ENCODE measurements at regions not wholly inside any gene's neighbourhood (a gene's known extent, or its start where the extent isn't known, plus 50 kb on each side); places are given as distances from the start of the nearest gene placed in this dataset.

- no peak overlapping the region for H3K4me3 ChIP-seq
- intact Hi-C loops (cut with DNase I; ENCODE audit: low total_unique reads): no loop called here
- TF ChIP-seq CTCF (IDR thresholded peaks at IDR 0.05) (no peak), POLR2AphosphoS5 (IDR thresholded peaks at IDR 0.05) (no peak), POLR2A (IDR thresholded peaks at IDR 0.05) (no peak), EP300 (IDR thresholded peaks at IDR 0.05) (no peak)
- H3K27ac ChIP-seq: no peak overlapping the region
- H3K27me3 ChIP-seq: no peaks in the 10 kb centered on the region
- 82 to 92% (median 89%) methylated on average over 2 of the region's 2 CpGs for whole genome bisulfite sequencing, 5 donors
- no peaks in the 10 kb centered on the region for H3K9me3 ChIP-seq
- DNase-seq: no peak
- H3K4me1 ChIP-seq: no peaks in the 10 kb centered on the region
- no peaks in the 10 kb centered on the region for H3K36me3 ChIP-seq
Observed at GRCh38 chr4:4605849-4606248, 64.0 kb upstream of the STX18 start.

- no peaks in the 10 kb centered on the region for H3K4me1 ChIP-seq
- 70 to 81% (median 76%) methylated on average over 5 of the region's 5 CpGs for WGBS, 5 donors
- H3K4me3 ChIP-seq: no peak overlapping the region
- no peak overlapping the region for H3K27ac ChIP-seq
- TF ChIP-seq EP300 (IDR thresholded peaks at IDR 0.05): no peak
- TF ChIP-seq POLR2A (IDR thresholded peaks at IDR 0.05): no peak
- no peak for TF ChIP-seq POLR2AphosphoS5 (IDR thresholded peaks at IDR 0.05)
- no peak for TF ChIP-seq CTCF (IDR thresholded peaks at IDR 0.05)
- intact Hi-C loops (cut with DNase I; ENCODE audit: low total_unique reads): no loop called here
- no peak for DNase-seq
- H3K9me3 ChIP-seq: no peaks in the 10 kb centered on the region
- H3K36me3 ChIP-seq: no peaks in the 10 kb centered on the region
- H3K27me3 ChIP-seq: no peaks in the 10 kb centered on the region
Observed at GRCh38 chr4:4603592-4603991, 61.7 kb upstream of the STX18 start.

DNA sequence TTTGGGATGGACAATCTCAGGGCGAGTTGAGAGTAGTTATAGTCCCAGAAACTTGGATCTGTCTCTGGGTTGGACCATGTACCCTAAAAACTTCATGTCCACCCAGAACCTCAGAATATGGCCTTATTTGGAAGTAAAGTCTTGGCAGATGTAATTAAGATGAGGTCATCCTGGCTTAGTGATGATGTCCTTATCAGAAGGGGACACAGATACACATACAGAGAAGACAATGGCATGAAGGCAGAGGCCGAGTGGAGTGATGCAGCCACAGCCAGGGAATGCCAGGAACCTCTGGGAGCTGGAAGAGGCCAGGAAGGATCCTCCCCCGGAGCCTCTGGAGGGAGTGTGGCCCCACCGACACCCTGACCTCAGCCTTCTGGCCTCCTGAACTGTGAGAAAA is 61.2 kb upstream of the STX18 start:
- no peaks in the 10 kb centered on the region for H3K27me3 ChIP-seq
- no peak overlapping the region for H3K27ac ChIP-seq
- no peaks in the 10 kb centered on the region for H3K4me1 ChIP-seq
- H3K36me3 ChIP-seq: no peaks in the 10 kb centered on the region
- TF ChIP-seq POLR2AphosphoS5 (IDR thresholded peaks at IDR 0.05): no peak
- TF ChIP-seq POLR2A (IDR thresholded peaks at IDR 0.05): no peak
- TF ChIP-seq EP300 (IDR thresholded peaks at IDR 0.05): no peak
- no peak for TF ChIP-seq CTCF (IDR thresholded peaks at IDR 0.05)
- no peak overlapping the region for H3K4me3 ChIP-seq
- 72 to 86% (median 80%) methylated on average over 4 of the region's 4 CpGs for WGBS, 5 donors
- no peak for DNase-seq
- H3K9me3 ChIP-seq: no peaks in the 10 kb centered on the region
- intact Hi-C loops (cut with DNase I; ENCODE audit: low total_unique reads): no loop called here

DNA sequence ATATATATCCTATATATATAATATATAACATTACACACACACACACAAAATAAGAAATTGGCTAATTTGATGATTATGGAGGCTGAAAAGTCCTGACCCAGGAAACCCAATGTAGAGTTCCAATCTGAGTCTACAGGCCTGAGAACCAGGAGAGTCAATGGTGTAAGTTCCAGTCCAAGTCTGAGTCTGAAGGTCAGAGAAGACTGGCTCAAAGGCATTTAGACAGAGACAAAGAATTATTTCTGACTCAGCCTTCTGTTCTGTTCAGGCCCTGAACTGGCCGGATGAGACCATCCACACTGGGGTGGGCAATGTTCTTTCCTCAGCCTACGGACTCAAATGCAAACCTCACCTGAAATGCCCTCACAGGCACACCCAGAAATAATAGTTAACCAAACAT is 60.6 kb upstream of the STX18 start:
- Histone ChIP-seq H3K36me3 (no peaks in the 10 kb centered on the region), H3K4me3 (no peak overlapping the region), H3K4me1 (no peaks in the 10 kb centered on the region), H3K27ac (no peak overlapping the region), H3K27me3 (no peaks in the 10 kb centered on the region), H3K9me3 (no peaks in the 10 kb centered on the region)
- WGBS, 5 donors: 38 to 97% (median 94%) methylated on average over 2 of the region's 2 CpGs
- TF ChIP-seq POLR2AphosphoS5 (IDR thresholded peaks at IDR 0.05) (no peak), EP300 (IDR thresholded peaks at IDR 0.05) (no peak), CTCF (IDR thresholded peaks at IDR 0.05) (no peak), POLR2A (IDR thresholded peaks at IDR 0.05) (no peak)
- DNase-seq: no peak
- intact Hi-C loops (cut with DNase I; ENCODE audit: low total_unique reads): no loop called here

All from stomach (tissue), 8 donors.